Epithelial cell of proximal tubule (primary cell): ENCODE measurements at regions not wholly inside any gene's neighbourhood (a gene's known extent, or its start where the extent isn't known, plus 50 kb on each side); places are given as distances from the start of the nearest gene placed in this dataset.

ENCODE experiments used
- DNase-seq: peaks from one replicate; pipeline ENCODE4 v3.0.0-alpha.2; 2011; ENCODE audit warnings: low read depth
- H3K4me3 ChIP-seq: 2 replicates; pipeline ENCODE4 v1.5.1; 2011; ENCODE audit warnings: low read depth, mild to moderate bottlenecking, low read length
- TF ChIP-seq, protein P1 (sequence below): conservative IDR thresholded peaks from 2 replicates; pipeline ENCODE4 v1.5.1; 2012; ENCODE audit warnings: low read depth, mild to moderate bottlenecking, low read length

DNA sequence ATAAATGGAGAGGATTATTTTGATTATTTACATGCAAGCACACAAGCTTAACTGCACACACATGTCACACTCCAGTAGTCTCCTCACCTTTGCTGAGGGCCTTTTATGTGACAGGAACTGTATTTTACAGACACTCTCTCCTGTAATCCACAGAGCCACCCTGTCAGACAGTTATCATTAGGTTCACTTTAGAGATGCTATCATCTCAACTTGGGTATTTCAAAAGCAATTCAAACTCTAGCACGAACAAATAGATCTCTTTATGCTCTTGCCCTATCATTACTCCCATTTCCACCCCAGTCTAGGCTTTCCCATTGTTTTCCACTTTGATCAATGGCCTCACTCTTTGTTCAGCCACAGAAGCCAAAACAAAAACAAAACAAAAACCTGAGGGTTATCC is 281.2 kb upstream of the EPHA4 start:
- TF ChIP-seq, protein P1, sequence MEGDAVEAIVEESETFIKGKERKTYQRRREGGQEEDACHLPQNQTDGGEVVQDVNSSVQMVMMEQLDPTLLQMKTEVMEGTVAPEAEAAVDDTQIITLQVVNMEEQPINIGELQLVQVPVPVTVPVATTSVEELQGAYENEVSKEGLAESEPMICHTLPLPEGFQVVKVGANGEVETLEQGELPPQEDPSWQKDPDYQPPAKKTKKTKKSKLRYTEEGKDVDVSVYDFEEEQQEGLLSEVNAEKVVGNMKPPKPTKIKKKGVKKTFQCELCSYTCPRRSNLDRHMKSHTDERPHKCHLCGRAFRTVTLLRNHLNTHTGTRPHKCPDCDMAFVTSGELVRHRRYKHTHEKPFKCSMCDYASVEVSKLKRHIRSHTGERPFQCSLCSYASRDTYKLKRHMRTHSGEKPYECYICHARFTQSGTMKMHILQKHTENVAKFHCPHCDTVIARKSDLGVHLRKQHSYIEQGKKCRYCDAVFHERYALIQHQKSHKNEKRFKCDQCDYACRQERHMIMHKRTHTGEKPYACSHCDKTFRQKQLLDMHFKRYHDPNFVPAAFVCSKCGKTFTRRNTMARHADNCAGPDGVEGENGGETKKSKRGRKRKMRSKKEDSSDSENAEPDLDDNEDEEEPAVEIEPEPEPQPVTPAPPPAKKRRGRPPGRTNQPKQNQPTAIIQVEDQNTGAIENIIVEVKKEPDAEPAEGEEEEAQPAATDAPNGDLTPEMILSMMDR, result no peak
- no peak for DNase-seq
- no peak overlapping the region for H3K4me3 ChIP-seq

DNA sequence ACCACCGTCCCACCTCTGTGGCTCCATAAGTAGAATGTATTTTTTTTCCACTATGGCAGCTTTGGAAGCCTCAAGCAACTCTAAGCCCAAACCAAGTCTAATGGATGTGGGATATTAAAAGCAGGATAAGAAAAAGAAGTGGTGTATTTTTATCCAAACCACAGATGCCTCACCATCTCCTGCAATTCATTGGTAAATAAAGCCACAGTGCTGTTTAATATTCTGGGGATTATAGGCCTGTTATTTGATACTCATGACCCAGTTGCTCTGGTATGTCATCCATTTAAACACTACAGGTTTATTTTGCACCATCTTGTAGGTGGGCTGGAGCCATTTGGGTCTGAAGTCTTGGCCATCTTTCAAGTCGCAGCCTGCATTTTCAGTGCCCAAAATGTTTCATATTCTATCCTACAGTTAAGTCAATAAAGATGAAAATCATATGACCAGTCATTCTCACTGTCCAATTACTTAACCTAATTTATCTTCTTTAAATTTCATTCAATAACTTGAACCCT is 279.5 kb upstream of the EPHA4 start:
- no peak for DNase-seq
- TF ChIP-seq, protein P1, result no peak

DNA sequence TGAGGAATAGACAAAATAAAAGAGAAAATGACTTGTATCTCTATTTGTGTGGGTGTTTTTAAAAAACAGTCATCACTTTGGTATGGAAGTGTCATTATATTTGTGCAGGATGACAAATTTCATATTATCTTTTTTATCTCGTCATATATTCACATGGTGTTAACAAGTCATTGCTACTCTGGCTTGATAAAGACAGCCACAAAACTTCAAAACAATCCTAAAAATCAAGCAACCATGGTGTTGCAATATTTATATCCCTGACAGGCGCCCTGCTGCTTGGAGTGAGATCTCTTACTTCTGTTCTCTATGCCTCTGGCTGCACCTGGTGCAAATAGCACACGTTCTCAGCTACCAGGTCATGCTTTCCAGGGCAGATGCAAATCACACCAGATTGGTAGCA is 278.0 kb upstream of the EPHA4 start:
- TF ChIP-seq, protein P1, result no peak
- DNase-seq, result no peak

More for the DNA sequence above, 279.5 kb upstream of the EPHA4 start:
- no peak overlapping the region for H3K4me3 ChIP-seq

DNA sequence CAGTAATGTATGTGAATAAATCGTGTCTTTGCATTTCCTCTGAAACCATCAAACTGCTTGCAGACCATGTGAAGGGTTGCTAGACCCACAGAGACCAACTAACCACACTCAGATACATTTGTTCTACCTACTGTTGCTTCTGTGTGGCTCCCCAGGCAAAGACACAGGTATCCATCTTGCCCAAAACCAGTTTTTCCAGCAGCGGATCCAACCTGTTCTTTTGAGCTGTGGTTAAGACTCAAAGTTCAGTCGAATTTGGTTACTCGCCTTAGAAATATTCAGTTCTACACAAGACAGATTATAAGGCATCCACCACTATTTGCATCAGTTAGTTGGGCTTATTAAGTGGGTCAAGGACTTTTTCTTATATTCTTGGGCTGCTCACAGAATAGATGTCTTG is 276.2 kb upstream of the EPHA4 start:
- H3K4me3 ChIP-seq, result no peak overlapping the region
- no peak for DNase-seq
- TF ChIP-seq, protein P1, result no peak

More for the DNA sequence above, 278.0 kb upstream of the EPHA4 start:
- H3K4me3 ChIP-seq, result no peak overlapping the region

DNA sequence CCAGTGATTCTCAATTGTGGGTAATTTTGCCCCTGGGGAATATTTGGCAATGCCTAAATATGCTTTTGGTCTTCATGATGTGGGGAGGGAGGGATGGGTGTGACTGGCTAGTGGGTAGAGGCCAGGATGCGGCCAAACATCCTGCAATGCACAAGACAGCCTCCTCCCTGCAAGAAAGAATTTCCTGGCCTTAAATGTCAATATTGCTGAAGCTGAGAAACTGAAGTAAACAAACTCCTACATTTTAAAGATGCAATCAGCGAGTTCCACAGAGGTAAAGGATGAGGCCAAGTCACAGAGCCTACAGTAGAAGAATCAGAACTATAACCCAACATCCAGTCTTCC is 272.9 kb upstream of the EPHA4 start:
- TF ChIP-seq, protein P1, result no peak
- DNase-seq, result no peak

DNA sequence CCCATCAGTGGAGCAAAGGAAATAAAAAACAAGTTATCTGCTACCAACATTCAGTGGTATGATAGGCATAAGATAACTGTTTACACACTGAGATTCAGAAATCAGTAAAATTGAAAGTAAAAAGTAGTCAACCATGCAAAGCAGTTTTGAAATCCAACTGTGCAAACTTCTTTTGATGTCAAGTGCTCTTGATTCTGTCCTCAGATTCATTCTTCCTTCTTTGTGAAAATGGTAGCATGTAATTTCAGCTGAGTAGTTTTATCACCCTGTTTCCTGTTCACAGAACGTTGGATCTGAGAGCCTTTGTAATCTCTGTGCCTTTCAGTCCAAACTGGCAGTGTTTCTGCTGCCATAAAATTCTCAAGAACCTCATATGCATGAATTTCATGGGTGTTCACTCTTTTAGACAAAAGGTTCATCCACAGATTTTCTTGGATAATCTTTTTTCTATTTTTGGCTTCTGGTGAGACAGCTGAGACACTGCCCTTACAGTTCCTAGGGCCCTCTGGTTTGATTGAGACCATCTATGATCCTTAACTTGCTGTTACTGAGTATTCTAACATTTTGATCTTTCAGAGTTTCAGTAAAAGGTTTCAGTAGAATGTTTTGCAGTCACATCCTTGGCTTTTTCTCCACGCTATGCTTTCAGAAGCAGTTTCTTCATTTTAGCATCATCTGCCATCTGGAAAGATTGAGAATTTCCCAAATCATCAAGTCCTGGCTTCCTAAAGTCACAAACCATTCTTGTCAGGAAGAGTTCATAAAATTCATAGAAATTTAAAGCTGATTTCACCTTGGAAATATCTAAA is 272.3 kb upstream of the EPHA4 start:
- TF ChIP-seq, protein P1, result no peak
- DNase-seq, result no peak
- no peak overlapping the region for H3K4me3 ChIP-seq

More for the DNA sequence above, 272.9 kb upstream of the EPHA4 start:
- no peak overlapping the region for H3K4me3 ChIP-seq

DNA sequence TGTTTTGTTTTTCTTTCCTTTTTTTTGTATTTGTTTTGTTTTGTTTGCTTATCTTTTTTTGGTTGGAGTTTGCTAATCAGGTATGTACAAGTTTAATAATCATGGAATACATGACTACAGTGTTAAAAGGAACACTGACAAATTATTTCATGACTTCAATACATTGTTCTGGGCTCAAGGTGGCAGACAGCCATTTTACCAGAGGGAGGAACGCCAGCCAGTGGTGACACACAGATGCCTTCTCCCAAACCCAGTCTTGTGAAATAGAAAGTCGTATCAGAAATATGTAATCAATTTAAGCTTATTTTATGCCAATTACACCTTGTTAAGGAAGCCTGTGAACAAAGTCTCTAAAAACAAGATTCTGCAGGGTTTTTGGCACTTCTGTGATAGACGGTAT is 264.0 kb upstream of the EPHA4 start:
- no peak for DNase-seq
- no peak overlapping the region for H3K4me3 ChIP-seq
- TF ChIP-seq, protein P1, result no peak
